CD4-positive, alpha-beta T cell treated with Interferon gamma for 1 hour (primary cell): ENCODE measurements at regions not wholly inside any gene's neighbourhood (a gene's known extent, or its start where the extent isn't known, plus 50 kb on each side); places are given as distances from the start of the nearest gene placed in this dataset.

Experiments
- DNase-seq: peaks from one replicate; pipeline ENCODE4 v3.0.0-alpha.2; 2020

DNA sequence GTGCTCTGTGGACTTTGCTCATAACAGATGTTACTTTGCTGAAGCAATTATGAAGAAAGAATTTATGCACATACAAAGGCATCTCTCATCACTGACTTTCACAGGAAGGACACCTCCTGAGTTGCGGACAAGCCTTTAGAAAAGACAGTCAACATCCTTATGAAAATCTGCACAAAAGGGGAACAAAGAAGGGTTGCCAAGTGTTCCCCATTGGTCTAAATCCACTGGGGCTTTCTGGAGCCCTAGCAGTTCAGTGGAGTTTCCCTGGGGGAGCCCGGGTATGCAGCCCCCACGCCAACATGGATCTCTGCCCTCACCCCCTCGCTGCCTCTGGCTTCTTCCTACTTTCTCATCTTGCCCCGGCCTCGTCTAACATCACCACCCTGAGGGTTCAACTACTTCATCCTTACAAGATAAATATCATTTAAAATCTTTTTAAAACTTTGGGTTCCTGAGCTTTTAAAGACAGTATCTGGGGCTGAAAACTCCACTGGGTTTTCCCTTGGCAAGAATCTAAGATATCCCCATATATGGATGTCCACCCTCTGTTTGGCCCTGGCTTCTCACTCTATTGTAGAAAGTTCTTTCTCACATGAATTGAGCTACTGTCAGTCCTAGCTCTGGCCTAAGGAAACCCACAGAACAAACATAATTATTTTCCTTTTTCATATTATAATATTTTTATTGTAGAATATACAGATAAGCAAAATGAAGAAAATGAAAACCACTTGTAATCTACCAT is 207.9 kb upstream of the RGMA start:
- no peak for DNase-seq

DNA sequence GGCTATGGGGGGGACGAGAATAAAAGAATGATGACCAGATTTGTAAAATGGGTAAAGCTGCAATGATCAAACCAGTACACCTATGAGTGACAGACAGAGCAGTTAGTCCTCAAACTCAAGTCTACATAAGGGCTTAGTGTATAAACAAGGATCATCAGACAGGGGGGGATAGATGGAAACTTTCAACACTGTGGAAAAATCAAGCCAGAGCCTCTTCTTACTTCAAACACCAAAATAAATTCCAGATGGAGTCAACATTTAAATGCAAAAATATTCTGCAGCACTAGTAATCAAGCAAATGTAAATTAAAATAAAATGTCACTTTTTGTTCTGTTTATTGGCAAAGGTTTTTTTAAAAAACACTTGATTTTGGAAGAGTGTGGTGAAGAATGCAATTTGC is 205.9 kb upstream of the RGMA start:
- DNase-seq = no peak

DNA sequence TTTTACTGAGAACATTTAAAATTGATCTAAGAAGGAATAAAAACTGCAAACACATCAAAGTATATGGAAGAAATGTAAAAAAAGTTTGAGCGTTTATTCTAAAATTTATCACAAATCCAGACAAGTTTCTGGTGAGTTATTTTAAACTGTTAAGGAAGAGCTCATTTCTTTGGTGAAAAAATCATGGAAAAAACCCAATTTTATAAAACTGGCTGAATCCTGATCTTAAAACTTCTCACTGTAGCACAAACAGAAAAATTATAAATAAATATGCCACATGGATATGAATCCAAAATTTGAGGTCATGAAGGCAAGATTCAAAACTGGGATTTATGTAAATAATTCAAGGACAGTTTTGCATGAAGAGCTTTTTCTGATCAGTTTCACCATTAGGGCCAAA is 205.1 kb upstream of the RGMA start:
- no peak for DNase-seq

DNA sequence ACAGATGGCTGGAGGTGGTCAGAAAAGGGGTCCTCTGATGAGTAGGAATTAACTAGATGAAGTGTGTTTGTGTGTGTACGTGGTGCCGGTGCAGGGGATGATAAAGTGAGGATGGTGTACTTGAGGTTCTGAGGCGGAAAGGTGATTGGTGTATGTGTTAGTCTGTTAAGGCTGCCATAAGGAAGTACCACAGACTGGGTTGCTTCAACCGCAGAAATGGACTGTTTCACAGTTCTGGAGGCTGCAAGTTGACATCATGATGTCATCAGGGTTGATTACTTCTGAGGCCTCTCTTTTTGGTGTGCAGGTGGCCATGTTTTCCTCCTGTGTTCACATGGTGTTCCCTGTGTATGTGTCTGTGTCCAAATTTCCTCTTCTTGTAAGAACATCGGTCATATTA is 202.4 kb upstream of the RGMA start:
- no peak for DNase-seq

DNA sequence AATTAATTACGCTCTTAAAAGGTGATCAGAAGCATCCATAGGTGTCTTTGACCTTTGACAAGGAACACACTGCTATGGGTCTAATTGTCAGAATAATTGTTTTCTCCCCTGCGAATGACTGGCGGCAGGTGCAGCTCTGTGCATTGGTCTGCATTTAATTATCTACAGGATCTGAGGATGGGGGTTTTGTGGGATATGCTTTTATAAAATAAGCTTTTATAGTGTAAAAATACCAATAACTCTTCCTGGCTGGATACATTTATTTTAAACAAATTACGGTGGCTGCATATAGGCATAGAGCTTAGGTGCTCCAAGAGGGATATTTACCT is 201.6 kb upstream of the RGMA start:
- DNase-seq = no peak

DNA sequence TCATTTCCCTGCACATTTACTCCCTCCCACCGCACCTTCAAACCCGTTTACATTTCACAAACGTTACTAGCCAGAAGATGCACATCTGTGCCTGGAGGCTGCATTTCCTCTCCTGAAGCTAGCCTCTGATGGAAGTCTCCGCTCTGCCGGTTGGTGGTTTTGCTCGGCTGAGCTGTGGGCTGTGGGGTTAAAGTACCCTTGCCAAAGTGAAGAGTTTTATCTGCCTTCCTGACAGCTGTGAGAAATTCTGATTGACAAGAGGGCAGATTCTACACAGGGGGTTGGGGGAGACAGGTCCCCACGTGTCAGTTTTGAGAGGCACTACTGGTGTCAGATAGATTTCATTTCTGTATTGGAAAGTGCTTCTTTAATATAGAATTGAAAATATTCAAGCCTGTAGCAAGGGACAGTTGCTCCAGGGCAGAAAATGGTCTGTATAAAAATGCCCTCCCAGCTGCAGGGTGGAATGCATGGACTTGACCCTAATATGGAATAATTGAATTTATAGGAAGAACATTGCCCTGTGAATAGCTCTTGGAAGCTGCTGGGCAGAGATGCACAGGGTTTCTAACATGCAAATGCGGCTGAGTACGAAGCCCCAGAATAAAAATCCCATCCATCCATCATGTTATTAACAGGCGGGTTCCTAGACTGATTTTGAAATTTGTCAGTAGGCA is 201.1 kb upstream of the RGMA start:
- no peak for DNase-seq

DNA sequence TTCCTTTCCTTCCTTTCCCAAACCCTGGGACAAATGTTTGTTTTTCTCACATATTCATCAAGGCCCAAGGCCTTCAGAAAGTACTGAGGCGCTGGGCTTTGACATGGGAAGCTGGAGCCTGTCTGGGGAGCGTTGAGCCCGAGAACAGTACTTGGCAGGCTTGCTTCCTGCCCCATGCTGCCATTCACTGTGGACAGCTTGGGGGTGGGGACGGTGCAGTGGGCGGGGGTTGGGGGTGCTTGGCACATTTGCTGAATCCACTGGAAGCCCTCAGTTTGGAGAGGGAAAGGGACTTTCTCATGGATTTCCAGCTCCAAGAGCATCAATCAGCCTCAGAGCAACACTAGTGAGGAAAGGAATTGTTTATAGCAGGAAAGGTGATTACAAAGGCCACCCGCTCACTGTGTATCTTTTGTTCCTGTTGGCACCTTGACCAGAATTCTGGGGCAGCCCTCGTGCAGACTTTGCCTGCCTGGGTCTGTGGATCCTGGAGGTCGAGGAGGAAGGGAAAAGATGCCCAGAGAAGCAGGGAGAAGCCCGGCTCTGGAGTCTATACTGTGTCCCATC is 199.8 kb upstream of the RGMA start:
- no peak for DNase-seq

DNA sequence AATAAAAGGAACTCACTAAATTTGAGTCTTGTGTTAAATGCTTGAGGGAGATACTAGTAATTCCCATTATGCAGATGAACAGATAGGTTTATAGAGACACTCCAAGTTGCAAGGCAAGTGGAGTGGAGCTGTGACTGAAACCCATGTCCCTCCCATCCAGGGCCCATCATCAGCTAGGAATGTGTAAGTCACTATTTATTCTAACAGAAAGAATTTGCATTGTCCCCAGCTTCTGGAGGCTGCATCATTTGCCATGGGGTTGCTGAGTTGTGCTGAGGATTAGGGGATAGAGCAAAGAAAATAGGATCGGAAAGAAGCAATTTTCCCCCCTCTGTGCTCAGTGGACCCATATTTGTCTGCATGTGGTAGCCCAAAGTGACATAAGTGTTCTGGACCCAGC is 197.4 kb upstream of the RGMA start:
- no peak for DNase-seq

DNA sequence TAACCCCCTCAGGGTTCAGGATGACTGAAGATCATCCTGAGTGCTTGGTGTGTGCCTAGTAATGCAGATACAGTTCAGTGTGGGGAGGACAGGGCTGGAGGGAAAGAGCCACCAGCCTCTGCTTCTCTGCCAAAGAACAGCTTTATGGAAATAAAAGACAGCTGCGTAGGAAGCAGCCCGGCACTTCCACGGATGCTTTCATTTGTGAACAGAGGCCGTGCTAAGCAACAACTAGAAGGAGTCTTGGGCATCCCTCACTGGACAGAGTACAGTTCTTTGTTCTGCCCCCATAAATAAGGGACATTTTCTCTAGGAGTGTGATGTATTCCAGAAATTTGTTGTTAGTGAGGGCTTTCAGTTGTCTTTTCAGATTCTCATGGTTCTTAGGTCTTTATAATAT is 194.8 kb upstream of the RGMA start:
- no peak for DNase-seq

DNA sequence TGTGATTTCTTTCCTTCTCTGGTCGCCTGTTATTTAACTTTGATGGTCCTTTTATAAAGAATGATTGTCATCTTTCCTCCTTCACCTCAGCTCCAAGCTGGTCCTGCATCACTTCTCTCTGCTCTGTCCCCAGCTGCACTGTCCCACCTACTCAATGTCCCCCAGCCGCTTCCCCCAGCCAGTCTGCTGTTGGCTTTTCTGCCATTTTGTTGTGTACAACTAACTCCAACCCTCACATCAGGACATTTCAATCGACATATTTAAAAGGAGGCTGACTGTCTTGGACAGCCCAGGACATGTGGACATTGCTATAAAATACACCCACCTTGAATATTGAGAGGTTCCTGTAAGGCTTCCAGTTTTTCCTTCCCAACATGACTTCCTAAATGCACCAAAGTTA is 193.8 kb upstream of the RGMA start:
- no peak for DNase-seq

DNA sequence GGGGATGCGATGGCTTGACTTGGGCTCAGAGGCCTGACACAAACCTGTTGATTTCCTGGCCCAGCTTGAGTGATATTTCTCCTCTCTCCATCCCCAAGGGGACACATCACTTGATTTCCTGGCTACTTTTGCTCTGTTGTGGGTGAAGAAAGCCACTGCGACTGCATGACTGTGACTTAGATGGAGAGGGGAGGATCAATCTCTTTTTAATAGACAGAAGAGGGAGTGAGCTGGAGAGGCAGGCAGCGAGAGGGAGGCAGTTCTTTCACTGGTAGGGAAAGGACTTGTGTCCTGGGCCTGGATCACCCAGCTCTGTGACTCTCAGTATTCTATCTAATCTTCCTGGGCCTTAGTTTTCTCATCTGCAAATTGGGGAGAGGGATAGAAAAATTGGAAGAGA is 189.8 kb upstream of the RGMA start:
- DNase-seq = no peak

DNA sequence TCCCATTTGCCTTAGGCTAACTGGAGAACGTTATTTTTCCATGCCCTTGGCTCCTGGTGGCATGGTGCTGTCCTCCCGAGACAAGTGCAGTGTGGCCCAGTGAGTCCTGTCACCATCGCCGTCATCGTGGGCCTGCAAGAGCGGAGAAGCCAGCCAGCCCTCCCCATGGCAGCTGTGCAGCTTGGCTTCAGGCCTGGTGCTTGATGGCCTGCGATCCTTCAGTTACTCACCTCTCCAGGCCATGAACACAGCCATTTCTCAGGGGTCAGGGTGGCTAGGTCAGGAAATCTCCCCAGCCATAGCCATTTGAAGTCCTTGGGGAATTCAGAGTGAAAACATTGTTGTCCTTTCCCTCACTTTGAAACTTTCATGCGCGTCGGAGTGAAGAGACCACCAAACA is 189.0 kb upstream of the RGMA start:
- DNase-seq = no peak

DNA sequence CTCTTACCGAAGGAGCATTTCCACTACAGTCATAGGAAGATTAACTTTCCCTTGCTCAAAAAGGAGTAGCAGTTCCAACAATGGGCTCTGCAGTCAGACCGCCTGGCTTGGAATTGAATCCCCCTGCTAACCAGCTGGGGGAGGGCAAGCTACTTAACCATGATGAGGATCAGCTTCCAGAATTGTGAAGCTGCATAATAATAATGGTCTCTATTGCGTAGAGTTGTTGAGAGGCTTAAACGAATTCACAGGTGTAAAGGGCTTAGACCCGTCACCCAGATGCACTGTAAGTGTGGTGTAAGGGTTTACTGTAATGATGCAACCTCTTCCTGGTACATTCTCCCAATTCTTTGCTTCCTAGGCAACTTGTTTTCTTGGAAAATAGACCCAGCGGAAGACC is 185.2 kb upstream of the RGMA start:
- no peak for DNase-seq

DNA sequence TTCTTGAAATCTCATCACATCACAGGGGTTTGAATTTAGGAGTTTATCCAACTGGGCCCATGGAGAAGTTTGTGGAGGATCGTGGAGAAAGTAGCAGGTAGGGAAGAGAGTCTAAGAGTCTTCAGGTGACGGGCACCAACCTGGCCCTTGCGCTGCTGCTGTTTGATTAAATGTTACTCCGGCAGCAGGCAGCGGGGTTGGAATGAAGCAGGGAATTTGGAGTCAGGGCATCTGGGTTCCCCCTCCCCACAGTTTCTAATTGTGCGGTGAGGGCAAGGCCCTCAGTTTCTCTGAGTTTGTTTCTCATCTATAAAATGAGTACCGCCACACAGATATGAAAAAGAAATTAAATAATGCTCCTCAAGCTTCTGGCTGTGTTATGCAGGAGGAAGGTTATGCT is 182.9 kb upstream of the RGMA start:
- DNase-seq = no peak

DNA sequence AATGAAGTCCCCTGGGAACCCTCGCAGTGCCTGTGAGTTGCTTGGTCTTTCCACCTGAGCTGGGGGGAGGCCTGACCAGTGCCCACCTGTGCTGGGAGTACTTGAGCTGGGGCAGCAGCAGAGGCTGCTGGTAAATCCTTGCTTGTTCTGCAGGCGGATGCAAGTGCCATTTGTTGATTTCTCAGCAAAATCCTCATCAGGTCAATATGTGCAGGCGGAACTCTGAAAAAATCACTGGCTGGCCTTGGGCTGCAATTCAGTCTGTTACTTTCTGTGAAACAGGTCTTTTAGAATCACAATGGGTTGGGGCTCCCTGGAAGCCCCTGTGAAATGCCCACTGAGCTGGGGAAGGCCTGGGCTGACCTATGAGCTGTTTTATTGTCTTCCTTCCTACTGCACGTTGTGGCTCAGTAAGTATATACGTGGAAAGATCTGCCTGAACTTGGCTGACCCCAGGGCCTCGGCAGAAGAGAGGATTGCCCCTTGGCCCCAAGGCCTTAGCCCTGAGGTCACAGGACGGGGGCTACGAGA is 182.0 kb upstream of the RGMA start:
- DNase-seq = no peak

DNA sequence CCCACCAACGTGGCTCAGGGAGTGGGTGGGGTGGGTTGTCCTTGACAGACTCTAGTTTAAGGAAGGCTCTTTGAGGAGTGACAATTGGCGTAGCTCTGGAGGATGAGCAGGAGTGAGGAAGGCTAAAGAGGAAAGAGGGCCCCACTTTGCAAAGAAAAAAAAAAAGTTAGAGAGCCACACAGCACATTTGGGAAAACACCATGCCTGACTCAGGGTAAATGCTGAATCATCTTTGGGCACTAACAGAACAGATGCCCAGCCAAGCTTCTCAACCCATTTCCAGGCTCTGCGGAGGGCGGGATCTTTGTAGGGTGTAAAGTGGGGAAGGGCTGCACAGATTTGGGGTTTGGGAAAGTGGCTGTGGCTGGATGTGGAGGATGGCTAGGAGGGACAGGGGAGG is 179.1 kb upstream of the RGMA start:
- no peak for DNase-seq

DNA sequence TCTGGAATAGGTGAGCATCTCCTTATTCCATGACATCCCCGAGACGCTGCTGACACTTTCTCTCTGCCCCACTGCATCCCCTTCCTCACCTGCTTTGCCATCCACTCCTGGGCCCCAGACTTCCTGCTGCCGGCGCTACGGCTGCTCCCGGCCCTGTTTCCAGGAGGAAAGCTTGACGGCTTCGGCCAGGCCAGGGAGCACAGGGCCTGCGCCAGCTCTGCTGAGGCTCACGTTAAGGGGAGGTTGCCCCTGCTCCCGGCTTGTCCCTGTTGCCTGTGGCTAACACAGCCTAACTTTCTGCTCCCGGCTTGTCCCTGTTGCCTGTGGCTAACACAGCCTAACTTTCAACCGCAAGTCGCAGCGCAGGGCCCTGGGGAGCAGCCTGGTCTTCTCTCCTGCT is 177.3 kb upstream of the RGMA start:
- DNase-seq = no peak

DNA sequence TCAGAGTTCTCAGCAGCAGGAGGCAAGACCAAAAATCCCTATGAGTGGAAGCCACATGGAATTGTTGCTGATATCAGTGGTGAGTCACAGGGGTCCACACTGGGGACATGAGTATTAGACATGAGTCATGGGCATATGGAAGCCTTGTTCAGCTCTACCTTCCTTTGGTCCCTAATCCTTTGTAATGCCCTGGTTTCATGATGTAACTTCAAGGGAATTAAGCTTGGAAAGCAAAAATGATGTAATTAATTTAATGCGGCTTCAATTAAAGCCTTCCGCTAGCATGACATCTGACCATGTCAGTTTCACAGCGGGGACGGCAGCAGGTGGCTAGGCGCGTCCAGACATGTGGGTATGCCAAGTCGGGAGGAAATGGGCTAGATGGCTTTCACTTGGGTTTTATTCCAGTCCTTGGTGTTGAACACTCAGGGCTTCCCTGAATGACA is 176.1 kb upstream of the RGMA start:
- DNase-seq = no peak

DNA sequence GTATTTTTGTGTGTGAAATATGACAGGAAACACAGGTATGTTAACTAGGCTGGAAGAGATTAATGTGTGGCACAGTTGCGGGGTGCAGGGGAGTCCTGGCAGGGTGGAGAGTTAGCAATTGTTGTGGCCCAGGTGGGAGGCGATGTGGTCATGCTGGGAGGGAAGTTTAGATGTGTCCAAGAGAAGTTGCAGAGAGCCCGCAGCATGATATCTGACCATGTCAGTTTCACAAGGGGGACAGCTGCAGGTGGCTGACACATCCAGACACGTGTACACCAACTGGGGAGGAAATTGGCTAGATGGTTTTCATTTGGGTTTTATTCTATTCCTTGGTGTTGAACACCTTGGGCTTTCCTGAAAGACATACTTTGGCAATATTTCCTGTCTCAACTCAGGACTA is 172.8 kb upstream of the RGMA start:
- DNase-seq = no peak

DNA sequence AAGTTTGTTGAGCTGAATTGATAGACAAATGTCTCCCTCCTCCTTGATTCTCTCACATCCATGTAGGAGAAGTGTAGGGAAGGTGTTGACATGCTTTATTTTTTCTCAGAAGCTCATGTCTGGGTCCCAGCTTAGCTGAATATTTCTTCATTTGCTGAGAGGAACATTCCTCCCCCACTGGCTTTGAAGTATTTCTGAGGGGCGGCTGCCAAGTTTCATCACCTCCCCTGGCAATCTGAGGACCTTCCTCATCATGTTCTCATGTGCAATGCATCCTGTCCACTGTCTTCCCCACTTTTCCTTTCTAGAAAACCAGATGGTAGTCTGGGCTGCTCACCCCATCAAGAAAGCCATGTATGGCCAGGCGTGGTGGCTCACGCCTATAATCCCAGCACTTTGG is 168.9 kb upstream of the RGMA start:
- DNase-seq = no peak

DNA sequence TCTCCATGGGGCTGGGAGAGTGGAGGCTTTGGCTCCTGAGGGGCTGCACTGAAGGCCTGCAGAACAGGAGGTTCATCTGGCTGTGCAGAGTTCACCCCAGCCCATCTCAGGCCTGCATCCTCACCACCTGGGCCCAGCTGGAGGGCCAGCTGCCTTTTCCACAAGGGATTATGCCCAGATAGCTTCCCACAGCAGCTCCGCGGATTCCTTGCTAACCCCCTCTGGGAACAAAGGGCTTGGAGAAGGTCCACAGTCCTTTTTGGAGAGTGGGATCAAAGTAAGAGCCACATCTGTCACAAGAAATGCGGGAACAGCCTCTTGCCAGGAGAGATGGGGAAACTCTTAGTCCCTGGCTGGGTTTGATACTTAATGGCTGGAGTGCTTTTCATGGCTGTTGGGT is 164.7 kb upstream of the RGMA start:
- DNase-seq = no peak

DNA sequence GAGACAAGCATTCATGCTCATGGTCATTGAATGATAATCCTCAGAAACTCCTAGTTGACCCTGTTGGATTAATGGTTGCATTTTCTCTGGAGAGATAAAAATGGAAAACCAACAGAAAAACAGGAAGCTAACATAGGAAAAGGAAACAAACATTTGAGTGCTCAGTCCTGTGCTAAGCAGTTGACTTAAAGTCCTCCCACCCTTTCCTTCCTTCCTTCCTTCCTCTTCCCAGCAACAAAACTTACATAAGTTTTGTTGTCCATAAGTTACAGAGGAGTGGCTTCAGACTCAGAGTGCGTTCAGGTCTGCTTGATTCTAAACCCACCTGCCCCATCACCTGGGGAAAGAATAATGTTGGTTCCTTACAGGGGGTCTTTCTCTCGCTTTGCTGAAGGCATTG is 163.8 kb upstream of the RGMA start:
- no peak for DNase-seq

DNA sequence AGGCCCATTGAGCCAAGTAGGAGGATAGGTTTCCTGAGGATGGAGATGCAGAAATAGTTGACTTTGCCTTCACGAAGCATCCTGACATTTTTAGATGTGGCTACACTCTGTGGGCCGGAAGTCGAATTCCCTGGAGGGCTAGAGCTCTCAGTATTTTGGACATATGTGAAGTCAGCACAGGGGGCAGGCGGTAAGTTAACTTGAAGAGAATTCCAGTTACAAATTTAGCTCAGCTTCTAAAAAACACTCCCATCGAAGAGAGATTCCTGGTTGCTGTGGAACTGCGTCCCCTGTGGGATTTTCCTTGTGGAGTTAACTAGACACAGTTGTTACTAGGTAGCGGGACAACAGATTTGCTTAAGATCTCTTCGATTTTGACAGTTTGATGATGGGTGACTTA is 161.9 kb upstream of the RGMA start:
- DNase-seq = no peak

DNA sequence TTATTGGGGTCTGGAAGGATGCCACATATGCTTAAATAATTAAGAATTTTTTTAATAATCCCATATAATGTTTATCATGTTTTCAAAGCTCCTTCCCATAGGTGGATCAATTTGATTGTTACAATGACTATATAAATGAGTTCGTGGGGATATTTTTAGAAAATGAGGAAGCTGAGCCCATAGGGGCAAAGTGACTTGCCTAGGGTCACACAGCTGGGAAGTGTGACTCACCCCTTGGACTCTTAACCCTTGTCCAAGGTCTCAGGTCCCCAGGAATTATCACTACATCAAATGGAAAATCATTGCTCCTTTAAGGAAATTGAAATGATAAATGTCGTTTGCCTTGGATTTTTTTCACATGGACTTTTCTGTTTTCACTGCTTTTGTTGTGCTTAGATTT is 161.2 kb upstream of the RGMA start:
- DNase-seq = peak; percentile 33

DNA sequence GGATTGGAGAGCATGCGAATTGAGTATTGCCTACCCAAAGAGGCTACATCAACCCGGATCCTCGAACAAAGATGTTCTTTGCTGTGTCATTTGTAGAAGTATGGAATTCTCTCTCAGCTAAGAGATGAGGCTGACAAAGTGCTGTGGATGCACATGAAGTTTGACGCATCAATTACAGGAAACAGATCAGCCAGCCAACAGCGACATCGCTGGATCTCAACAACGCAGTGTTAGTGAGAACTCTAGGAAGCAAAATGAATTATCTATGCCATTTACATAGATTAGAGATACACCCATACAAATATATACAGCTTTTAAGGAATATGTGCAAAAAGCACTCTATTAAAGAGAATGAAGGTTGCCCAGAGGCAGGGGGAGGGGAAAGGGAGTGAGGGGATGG is 160.6 kb upstream of the RGMA start:
- no peak for DNase-seq
